Ureter (tissue), 1 donor: ENCODE measurements at regions not wholly inside any gene's neighbourhood (a gene's known extent, or its start where the extent isn't known, plus 50 kb on each side); places are given as distances from the start of the nearest gene placed in this dataset.
"Not testable (repeated sequence)": the region's sequence is repeated elsewhere in the genome, so short reads cannot be mapped to it uniquely, and the experiment has no call there.

ENCODE experiments used
- DNase-seq: peaks from one replicate; pipeline ENCODE4 v3.0.0-alpha.2; 2020; ENCODE audit warnings: low spot score
- donor health status: DM: yes; HTN: yes; CAD: no.

GRCh38 chr4:155591738-155592143, 74.9 kb upstream of the GUCY1A1 start:
- no peak for DNase-seq

- no peak for DNase-seq
Measured at GRCh38 chr4:155590796-155591585, 75.7 kb upstream of the GUCY1A1 start.

- no peak for DNase-seq
Measured at GRCh38 chr4:155588437-155588836, 78.2 kb upstream of the GUCY1A1 start.

- no peak for DNase-seq
Measured at GRCh38 chr4:155587766-155588165, 78.9 kb upstream of the GUCY1A1 start.

- DNase-seq, result no peak
Measured at GRCh38 chr4:155582971-155583437, 83.6 kb upstream of the GUCY1A1 start.

GRCh38 chr4:155582041-155582440, 84.6 kb upstream of the GUCY1A1 start:
- no peak for DNase-seq

GRCh38 chr4:155578726-155579370, 87.8 kb upstream of the GUCY1A1 start:
- no peak for DNase-seq

- no peak for DNase-seq
Measured at GRCh38 chr4:155578219-155578618, 88.4 kb upstream of the GUCY1A1 start.

- not testable (repeated sequence) for DNase-seq
Measured at GRCh38 chr4:155574329-155574728, 92.3 kb upstream of the GUCY1A1 start.

GRCh38 chr4:155573126-155573525, 93.5 kb upstream of the GUCY1A1 start:
- DNase-seq, result no peak

GRCh38 chr4:155572106-155572703, 94.4 kb upstream of the GUCY1A1 start:
- no peak for DNase-seq

- DNase-seq, result no peak
Measured at GRCh38 chr4:155571184-155571944, 95.3 kb upstream of the GUCY1A1 start.

GRCh38 chr4:155570661-155571060, 96.0 kb upstream of the GUCY1A1 start:
- DNase-seq, result no peak

- DNase-seq, result no peak
Measured at GRCh38 chr4:155569960-155570515, 96.6 kb upstream of the GUCY1A1 start.

GRCh38 chr4:155569471-155569870, 97.2 kb upstream of the GUCY1A1 start:
- DNase-seq, result no peak

- DNase-seq, result no peak
Measured at GRCh38 chr4:155568641-155569220, 97.9 kb upstream of the GUCY1A1 start.

- no peak for DNase-seq
Measured at GRCh38 chr4:155566354-155566753, 100.3 kb upstream of the GUCY1A1 start.

GRCh38 chr4:155565776-155566175, 100.9 kb upstream of the GUCY1A1 start:
- no peak for DNase-seq

- DNase-seq, result no peak
Measured at GRCh38 chr4:155565330-155565729, 101.3 kb upstream of the GUCY1A1 start.

GRCh38 chr4:155564880-155565279, 101.8 kb upstream of the GUCY1A1 start:
- no peak for DNase-seq

- no peak for DNase-seq
Measured at GRCh38 chr4:155564086-155564485, 102.6 kb upstream of the GUCY1A1 start.
